Loucy (cell line): ENCODE measurements at regions not wholly inside any gene's neighbourhood (a gene's known extent, or its start where the extent isn't known, plus 50 kb on each side); places are given as distances from the start of the nearest gene placed in this dataset.

ENCODE experiments used
- H2AFZ ChIP-seq: fragments of 200-600 bp; sonication (generic); 2 replicates; pipeline ENCODE4 v1.6.0; 2016; ENCODE audit warnings: antibody characterized with exemption, mild to moderate bottlenecking, low read length, moderate library complexity
- H3F3A ChIP-seq: fragments of 200-600 bp; 2 replicates; pipeline ENCODE4 v1.6.0; 2016; ENCODE audit warnings: antibody characterized with exemption, low read depth, mild to moderate bottlenecking
- H3K27me3 ChIP-seq: fragments of 200-600 bp; sonication (generic); 2 replicates; pipeline ENCODE4 v1.6.1; 2014; ENCODE audit warnings: low read length, mild to moderate bottlenecking; ENCODE audit not compliant: insufficient read depth, poor library complexity, severe bottlenecking
- H3K36me3 ChIP-seq: fragments of 200-600 bp; sonication (generic); 2 replicates; pipeline ENCODE4 v1.6.1; 2016; ENCODE audit warnings: low read length; ENCODE audit not compliant: insufficient read depth
- H3K4me1 ChIP-seq: fragments of 200-600 bp; sonication (generic); 2 replicates; pipeline ENCODE4 v1.5.1; 2014; ENCODE audit warnings: low read length, mild to moderate bottlenecking; ENCODE audit not compliant: insufficient read depth, poor library complexity, severe bottlenecking
- H3K4me2 ChIP-seq: fragments of 200-600 bp; sonication (generic); 2 replicates; pipeline ENCODE4 v1.6.0; 2014; ENCODE audit warnings: antibody characterized with exemption, low read length, low read depth, mild to moderate bottlenecking; ENCODE audit not compliant: poor library complexity, severe bottlenecking
- H3K4me3 ChIP-seq: fragments of 200-600 bp; sonication (generic); 2 replicates; pipeline ENCODE4 v1.5.1; 2014; ENCODE audit warnings: low read length, mild to moderate bottlenecking, mixed read lengths; ENCODE audit not compliant: poor library complexity, severe bottlenecking
- H3K79me2 ChIP-seq: fragments of 200-600 bp; sonication (generic); 2 replicates; pipeline ENCODE4 v1.6.1; 2014; ENCODE audit warnings: low read length; ENCODE audit not compliant: insufficient read depth
- H3K9ac ChIP-seq: fragments of 200-600 bp; sonication (generic); 2 replicates; pipeline ENCODE4 v1.6.0; 2014; ENCODE audit warnings: mild to moderate bottlenecking, low read depth, low read length, moderate library complexity; ENCODE audit not compliant: poor library complexity, severe bottlenecking
- H3K9me2 ChIP-seq: fragments of 200-600 bp; sonication (generic); replicated peaks from 2 replicates; pipeline ENCODE4 v1.6.1; 2016; ENCODE audit warnings: low read depth, low read length, mixed read lengths
- H3K9me3 ChIP-seq: fragments of 200-600 bp; sonication (generic); 2 replicates; pipeline ENCODE4 v1.6.1; 2014; ENCODE audit warnings: mild to moderate bottlenecking, antibody characterized with exemption, low read length, low read depth; ENCODE audit not compliant: insufficient read depth
- H4K20me1 ChIP-seq: fragments of 200-600 bp; sonication (generic); 2 replicates; pipeline ENCODE4 v1.6.0; 2014; ENCODE audit warnings: antibody characterized with exemption, low read length, mild to moderate bottlenecking; ENCODE audit not compliant: insufficient read depth, poor library complexity, severe bottlenecking
- EZH2phosphoT487 ChIP-seq: fragments of 200-600 bp; IDR thresholded peaks from 2 replicates; pipeline ENCODE4 v1.6.1; 2018; ENCODE audit warnings: antibody characterized with exemption, mild to moderate bottlenecking, moderate library complexity, borderline replicate concordance
- TF ChIP-seq, protein P1 (sequence below): fragments of 200-600 bp; sonication (generic); conservative IDR thresholded peaks from 2 replicates; pipeline ENCODE4 v1.5.1; 2014; ENCODE audit warnings: mild to moderate bottlenecking, antibody characterized with exemption, low read length

DNA sequence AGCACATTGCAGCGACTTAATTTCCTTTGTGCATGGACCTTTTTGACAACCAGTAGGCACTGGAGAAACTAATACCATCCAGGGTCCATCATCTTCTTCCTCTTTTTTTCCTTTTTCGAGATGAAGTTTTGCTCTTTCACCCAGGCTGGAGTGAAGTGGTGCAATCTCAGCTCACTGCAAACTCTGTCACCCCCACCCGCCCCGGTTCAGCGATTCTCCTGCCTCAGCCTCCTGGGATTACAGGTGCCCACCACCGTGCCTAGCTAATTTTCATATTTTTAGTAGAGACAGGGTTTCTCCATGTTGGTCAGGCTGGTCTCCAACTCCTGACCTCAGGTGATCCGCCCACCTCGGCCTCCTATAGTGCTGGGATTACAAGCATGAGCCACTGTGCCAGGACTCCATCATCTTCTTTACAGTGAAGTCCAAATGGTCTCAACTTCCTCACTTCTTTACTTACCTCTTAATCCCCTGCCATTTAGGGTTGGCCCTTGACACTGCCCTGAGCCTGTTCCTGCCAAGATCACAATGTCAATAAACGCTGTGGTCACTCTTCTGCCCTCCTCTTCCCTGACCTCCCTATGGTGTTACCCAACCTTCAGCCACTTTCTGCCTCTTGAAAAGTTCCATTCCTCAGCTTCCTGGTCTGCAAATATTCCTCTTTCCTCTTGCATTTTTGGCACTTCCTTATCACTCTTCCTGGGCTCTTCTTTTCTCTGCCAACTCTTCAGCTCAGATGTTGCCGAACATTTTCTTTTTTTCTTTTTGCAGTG, 119.8 kb upstream of the SLC34A2 start:
- Histone ChIP-seq H3K36me3 (no peaks in the 10 kb centered on the region), H2AFZ (no peak overlapping the region), H3K27me3 (no peaks in the 10 kb centered on the region), H3K9me2 (no peaks in the 10 kb centered on the region), H3K4me3 (no peak overlapping the region), H3K9ac (no peak overlapping the region), H3K9me3 (no peaks in the 10 kb centered on the region), H3F3A (no peaks in the 10 kb centered on the region), H3K4me2 (no peak overlapping the region), H3K4me1 (no peaks in the 10 kb centered on the region), H4K20me1 (no peaks in the 10 kb centered on the region), H3K79me2 (no peaks in the 10 kb centered on the region)
- no peak for TF ChIP-seq EZH2phosphoT487
- TF ChIP-seq, protein P1, sequence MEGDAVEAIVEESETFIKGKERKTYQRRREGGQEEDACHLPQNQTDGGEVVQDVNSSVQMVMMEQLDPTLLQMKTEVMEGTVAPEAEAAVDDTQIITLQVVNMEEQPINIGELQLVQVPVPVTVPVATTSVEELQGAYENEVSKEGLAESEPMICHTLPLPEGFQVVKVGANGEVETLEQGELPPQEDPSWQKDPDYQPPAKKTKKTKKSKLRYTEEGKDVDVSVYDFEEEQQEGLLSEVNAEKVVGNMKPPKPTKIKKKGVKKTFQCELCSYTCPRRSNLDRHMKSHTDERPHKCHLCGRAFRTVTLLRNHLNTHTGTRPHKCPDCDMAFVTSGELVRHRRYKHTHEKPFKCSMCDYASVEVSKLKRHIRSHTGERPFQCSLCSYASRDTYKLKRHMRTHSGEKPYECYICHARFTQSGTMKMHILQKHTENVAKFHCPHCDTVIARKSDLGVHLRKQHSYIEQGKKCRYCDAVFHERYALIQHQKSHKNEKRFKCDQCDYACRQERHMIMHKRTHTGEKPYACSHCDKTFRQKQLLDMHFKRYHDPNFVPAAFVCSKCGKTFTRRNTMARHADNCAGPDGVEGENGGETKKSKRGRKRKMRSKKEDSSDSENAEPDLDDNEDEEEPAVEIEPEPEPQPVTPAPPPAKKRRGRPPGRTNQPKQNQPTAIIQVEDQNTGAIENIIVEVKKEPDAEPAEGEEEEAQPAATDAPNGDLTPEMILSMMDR, result no peak

DNA sequence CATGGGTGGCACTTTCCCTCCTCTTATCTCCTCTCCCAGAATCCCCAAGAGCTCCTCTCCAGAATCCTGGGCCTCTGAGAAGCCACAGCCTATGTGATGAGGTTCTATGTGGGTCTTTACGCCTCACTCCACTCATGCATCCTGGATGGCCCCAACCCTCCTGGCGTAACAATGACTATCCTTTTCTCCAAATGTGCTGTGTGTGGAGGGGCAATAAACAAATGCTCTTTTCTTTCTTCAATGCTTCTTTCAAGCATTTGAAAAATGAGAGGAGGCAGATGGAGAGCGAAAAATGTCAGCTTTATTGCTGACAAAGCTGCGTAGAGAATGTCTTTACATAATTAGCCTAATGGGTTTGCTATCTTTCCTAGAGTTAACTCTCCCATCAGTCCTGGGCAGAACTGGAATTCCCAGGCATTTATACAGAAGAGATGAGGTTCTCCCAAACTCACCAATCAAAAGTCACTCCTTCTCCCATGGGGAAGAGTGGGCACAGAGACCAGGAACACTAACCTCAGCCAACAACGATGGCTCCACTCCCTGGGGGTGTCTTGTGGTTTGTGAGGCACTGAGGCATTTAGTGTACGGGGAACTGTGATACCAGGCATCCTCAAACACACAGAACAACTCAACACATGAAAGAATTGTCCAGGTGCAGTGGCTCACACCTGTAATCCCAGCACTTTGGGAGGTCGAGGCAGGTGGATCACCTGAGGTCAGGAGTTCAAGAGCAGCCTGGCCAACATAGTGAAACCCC, 118.9 kb upstream of the SLC34A2 start:
- Histone ChIP-seq H3K79me2 (no peaks in the 10 kb centered on the region), H3K4me3 (no peak overlapping the region), H3K36me3 (no peaks in the 10 kb centered on the region), H2AFZ (no peak overlapping the region), H3K9ac (no peak overlapping the region), H3F3A (no peaks in the 10 kb centered on the region), H3K4me1 (no peaks in the 10 kb centered on the region), H3K9me2 (no peaks in the 10 kb centered on the region), H4K20me1 (no peaks in the 10 kb centered on the region), H3K27me3 (no peaks in the 10 kb centered on the region), H3K4me2 (no peak overlapping the region), H3K9me3 (no peaks in the 10 kb centered on the region)
- no peak for TF ChIP-seq EZH2phosphoT487
- TF ChIP-seq, protein P1, result no peak

DNA sequence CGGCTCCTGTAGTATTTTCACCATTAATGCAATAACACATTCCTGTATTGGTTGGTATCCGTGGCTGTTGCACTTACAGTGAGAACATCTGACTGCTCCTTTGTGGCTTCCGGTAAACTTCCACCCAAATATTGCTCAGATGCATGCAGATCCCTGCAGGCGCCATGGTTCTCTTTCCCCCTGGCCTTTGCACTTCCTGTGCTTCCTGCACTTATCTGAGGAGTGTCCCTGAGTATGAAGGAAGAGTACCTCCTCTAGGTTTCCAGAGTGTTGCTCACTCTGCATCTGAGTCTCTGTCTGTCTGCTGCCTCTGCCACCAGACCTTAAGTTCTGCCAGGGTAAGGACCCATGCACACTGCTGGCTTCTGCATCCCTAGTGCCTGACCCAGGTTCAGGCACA, 117.2 kb upstream of the SLC34A2 start:
- Histone ChIP-seq H3F3A (no peaks in the 10 kb centered on the region), H3K27me3 (no peaks in the 10 kb centered on the region)
- TF ChIP-seq, protein P1, result no peak
- TF ChIP-seq EZH2phosphoT487, result no peak

More for the DNA sequence above, 117.2 kb upstream of the SLC34A2 start:
- H3K9me2 ChIP-seq, result no peaks in the 10 kb centered on the region
- H3K36me3 ChIP-seq, result no peaks in the 10 kb centered on the region
- no peaks in the 10 kb centered on the region for H3K79me2 ChIP-seq
- H3K9ac ChIP-seq, result no peak overlapping the region
- H3K9me3 ChIP-seq, result no peaks in the 10 kb centered on the region
- no peak overlapping the region for H2AFZ ChIP-seq
- no peak overlapping the region for H3K4me2 ChIP-seq
- no peak overlapping the region for H3K4me3 ChIP-seq
- no peaks in the 10 kb centered on the region for H4K20me1 ChIP-seq
- no peaks in the 10 kb centered on the region for H3K4me1 ChIP-seq
